ENCODE measurements at regions not wholly inside any gene's neighbourhood (a gene's known extent, or its start where the extent isn't known, plus 50 kb on each side); places are given as distances from the start of the nearest gene placed in this dataset.
"Not testable (repeated sequence)": the region's sequence is repeated elsewhere in the genome, so short reads cannot be mapped to it uniquely, and the experiment has no call there.

DNA sequence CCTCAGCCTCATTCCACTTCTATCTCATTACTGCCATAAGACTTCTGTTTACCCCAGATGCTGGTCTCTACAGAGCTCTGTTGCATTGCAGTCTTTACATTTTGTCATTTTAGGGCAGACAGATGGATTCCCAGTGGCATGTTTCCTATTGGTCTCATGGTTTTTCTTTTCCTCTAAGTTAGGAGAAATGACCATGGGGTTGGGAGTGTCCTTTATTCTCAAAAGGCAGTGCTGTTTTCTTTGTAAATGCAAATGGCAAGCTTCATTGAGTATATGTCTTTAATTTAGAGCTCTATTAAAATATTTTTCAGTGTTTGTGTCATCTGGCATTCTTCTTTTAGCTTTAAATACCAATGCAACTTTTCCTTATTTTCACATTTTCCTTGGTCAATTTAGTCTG is 57.0 kb downstream of the MSTN start:
- Histone ChIP-seq H2AFZ (no peak overlapping the region), H3F3A (ENCODE audit: insufficient read depth, low read depth) (no peaks in the 10 kb centered on the region), H3K9me3 (ENCODE audit: insufficient read depth, low read depth) (no peaks in the 10 kb centered on the region), H3K4me2 (no peak overlapping the region), H3K79me2 (ENCODE audit: low read depth) (no peaks in the 10 kb centered on the region), H3K4me1 (replicated peaks; ENCODE audit: insufficient read depth) (no peaks in the 10 kb centered on the region), H3K27me3 (ENCODE audit: insufficient read depth, low read depth) (no peaks in the 10 kb centered on the region), H4K20me1 (ENCODE audit: insufficient read depth) (no peaks in the 10 kb centered on the region), H3K27ac (no peak overlapping the region), H3K4me3 (no peak overlapping the region), H3K36me3 (ENCODE audit: low read depth) (no peaks in the 10 kb centered on the region), H3K9me2 (ENCODE audit: insufficient read depth) (no peaks in the 10 kb centered on the region)
- CTCF ChIA-PET = no interaction called here
- TF ChIP-seq, protein P1, sequence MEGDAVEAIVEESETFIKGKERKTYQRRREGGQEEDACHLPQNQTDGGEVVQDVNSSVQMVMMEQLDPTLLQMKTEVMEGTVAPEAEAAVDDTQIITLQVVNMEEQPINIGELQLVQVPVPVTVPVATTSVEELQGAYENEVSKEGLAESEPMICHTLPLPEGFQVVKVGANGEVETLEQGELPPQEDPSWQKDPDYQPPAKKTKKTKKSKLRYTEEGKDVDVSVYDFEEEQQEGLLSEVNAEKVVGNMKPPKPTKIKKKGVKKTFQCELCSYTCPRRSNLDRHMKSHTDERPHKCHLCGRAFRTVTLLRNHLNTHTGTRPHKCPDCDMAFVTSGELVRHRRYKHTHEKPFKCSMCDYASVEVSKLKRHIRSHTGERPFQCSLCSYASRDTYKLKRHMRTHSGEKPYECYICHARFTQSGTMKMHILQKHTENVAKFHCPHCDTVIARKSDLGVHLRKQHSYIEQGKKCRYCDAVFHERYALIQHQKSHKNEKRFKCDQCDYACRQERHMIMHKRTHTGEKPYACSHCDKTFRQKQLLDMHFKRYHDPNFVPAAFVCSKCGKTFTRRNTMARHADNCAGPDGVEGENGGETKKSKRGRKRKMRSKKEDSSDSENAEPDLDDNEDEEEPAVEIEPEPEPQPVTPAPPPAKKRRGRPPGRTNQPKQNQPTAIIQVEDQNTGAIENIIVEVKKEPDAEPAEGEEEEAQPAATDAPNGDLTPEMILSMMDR (conservative IDR thresholded peaks at IDR 0.05) = no peak
- no peak for TF ChIP-seq EZH2 (IDR thresholded peaks at IDR 0.05; ENCODE audit: low read depth)
- no peak for DNase-seq
- intact Hi-C loops (cut with micrococcal nuclease; ENCODE audit: unreplicated experiment) = no loop called here
- POLR2A ChIA-PET (ENCODE audit: unreplicated experiment) = no interaction called here
- no TSS peak for BruUV-seq (replicated peaks)

DNA sequence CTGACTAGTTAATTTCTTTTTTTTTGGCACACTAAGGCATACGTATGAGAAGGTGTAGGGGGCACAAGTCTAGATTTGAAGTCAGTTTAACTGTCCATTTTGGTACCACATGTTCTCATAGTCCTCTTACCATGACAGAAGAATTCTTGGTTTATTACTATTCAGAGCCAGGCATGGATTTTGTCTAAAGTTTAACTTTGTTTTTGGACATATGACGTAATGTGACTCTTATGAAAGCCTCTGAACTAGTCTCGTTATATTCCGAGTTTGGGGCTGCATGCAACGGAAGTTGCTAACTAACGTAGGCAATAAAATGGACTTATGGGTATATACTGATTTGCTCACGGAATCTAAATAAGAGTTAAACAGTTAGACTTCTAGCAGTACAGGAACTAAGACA is 62.9 kb downstream of the MSTN start:
- Histone ChIP-seq H3K9me2 (ENCODE audit: insufficient read depth) (no peaks in the 10 kb centered on the region), H3K79me2 (ENCODE audit: low read depth) (no peaks in the 10 kb centered on the region), H3K4me1 (replicated peaks; ENCODE audit: insufficient read depth) (no peaks in the 10 kb centered on the region), H3K36me3 (ENCODE audit: low read depth) (no peaks in the 10 kb centered on the region), H3K4me3 (no peak overlapping the region), H3F3A (ENCODE audit: insufficient read depth, low read depth) (no peaks in the 10 kb centered on the region), H3K4me2 (no peak overlapping the region), H2AFZ (no peak overlapping the region), H3K27ac (no peak overlapping the region), H3K27me3 (ENCODE audit: insufficient read depth, low read depth) (no peaks in the 10 kb centered on the region), H3K9me3 (ENCODE audit: insufficient read depth, low read depth) (no peaks in the 10 kb centered on the region), H4K20me1 (ENCODE audit: insufficient read depth) (no peaks in the 10 kb centered on the region)
- no TSS peak for BruUV-seq (replicated peaks)
- ChIA-PET POLR2A (ENCODE audit: unreplicated experiment) (no interaction called here), CTCF (no interaction called here)
- intact Hi-C loops (cut with micrococcal nuclease; ENCODE audit: unreplicated experiment) = no loop called here
- DNase-seq = no peak
- TF ChIP-seq EZH2 (IDR thresholded peaks at IDR 0.05; ENCODE audit: low read depth) = no peak
- TF ChIP-seq, protein P1 (conservative IDR thresholded peaks at IDR 0.05) = no peak

GRCh38 chr2:189998665-189999064 is 63.9 kb downstream of the MSTN start:
- H3K9me3 ChIP-seq (ENCODE audit: insufficient read depth, low read depth); H3K79me2 ChIP-seq (ENCODE audit: low read depth); H3K4me2 ChIP-seq; H3K4me1 ChIP-seq (replicated peaks; ENCODE audit: insufficient read depth); H4K20me1 ChIP-seq (ENCODE audit: insufficient read depth); DNase-seq; H3K9me2 ChIP-seq (ENCODE audit: insufficient read depth); H3K4me3 ChIP-seq; H3K27ac ChIP-seq; H3K36me3 ChIP-seq (ENCODE audit: low read depth); POLR2A ChIA-PET (ENCODE audit: unreplicated experiment); intact Hi-C loops (cut with micrococcal nuclease; ENCODE audit: unreplicated experiment); H3F3A ChIP-seq (ENCODE audit: insufficient read depth, low read depth); CTCF ChIA-PET; BruUV-seq (replicated peaks); H3K27me3 ChIP-seq (ENCODE audit: insufficient read depth, low read depth); H2AFZ ChIP-seq: not testable (repeated sequence)

DNA sequence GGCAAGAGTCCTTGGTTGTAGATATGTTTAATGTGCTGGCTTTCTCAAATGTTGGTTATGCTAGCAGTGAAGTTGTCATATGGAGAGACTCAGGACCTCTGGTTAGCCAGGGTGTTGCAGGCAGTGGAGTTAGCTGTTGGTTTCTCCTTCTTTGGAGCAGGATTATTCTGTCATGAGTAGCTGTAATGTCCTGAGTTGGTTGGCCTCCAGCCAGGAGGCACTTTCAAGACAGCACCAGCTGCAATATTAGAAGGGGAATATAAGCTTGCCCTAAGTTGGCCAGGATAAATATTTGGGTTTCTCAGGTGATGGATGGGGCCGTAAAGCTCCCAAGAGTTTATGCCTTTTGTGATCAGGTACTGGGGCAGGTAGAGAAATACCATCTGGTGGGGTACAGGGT is 65.5 kb downstream of the MSTN start:
- intact Hi-C loops (cut with micrococcal nuclease; ENCODE audit: unreplicated experiment) = no loop called here
- no peaks in the 10 kb centered on the region for H3K27me3 ChIP-seq (ENCODE audit: insufficient read depth, low read depth)
- TF ChIP-seq, protein P1 (conservative IDR thresholded peaks at IDR 0.05) = no peak
- no peak for TF ChIP-seq EZH2 (IDR thresholded peaks at IDR 0.05; ENCODE audit: low read depth)

More for the DNA sequence above, 65.5 kb downstream of the MSTN start:
- DNase-seq = no peak
- Histone ChIP-seq H3K9me3 (ENCODE audit: insufficient read depth, low read depth) (no peaks in the 10 kb centered on the region), H3K36me3 (ENCODE audit: low read depth) (no peaks in the 10 kb centered on the region), H3K9me2 (ENCODE audit: insufficient read depth) (no peaks in the 10 kb centered on the region), H2AFZ (no peak overlapping the region), H3K4me2 (no peak overlapping the region), H3K4me3 (no peak overlapping the region), H3F3A (ENCODE audit: insufficient read depth, low read depth) (no peaks in the 10 kb centered on the region), H3K27ac (no peak overlapping the region), H4K20me1 (ENCODE audit: insufficient read depth) (no peaks in the 10 kb centered on the region), H3K79me2 (ENCODE audit: low read depth) (no peaks in the 10 kb centered on the region), H3K4me1 (replicated peaks; ENCODE audit: insufficient read depth) (no peaks in the 10 kb centered on the region)
- no TSS peak for BruUV-seq (replicated peaks)
- ChIA-PET POLR2A (ENCODE audit: unreplicated experiment) (no interaction called here), CTCF (no interaction called here)

Data from PC-9 (cell line).